PFSK-1 (cell line): ENCODE measurements at regions not wholly inside any gene's neighbourhood (a gene's known extent, or its start where the extent isn't known, plus 50 kb on each side); places are given as distances from the start of the nearest gene placed in this dataset.

Experiments
- FOXP2 ChIP-seq: optimal IDR thresholded peaks from 2 replicates; pipeline ENCODE3; 2011; ENCODE audit warnings: borderline replicate concordance, control low read depth, inconsistent platforms; ENCODE audit not compliant: insufficient read depth; ENCODE audit errors: extremely low read length, extremely low read depth
- POLR2AphosphoS5 ChIP-seq: IDR thresholded peaks from 2 replicates; pipeline ENCODE4 v1.6.1; 2012; ENCODE audit warnings: low read depth, mild to moderate bottlenecking, control low read depth, low read length, moderate library complexity
- REST ChIP-seq, 2 experiments: IDR thresholded peaks; 2 replicates each; pipeline versions ENCODE4 v1.6.1 to v1.8.0; 2011 to 2012; ENCODE audit warnings: low read depth in 2 of 2, low read length in 2 of 2, control low read depth in 1 of 2, inconsistent platforms in 1 of 2, mild to moderate bottlenecking in 1 of 2, moderate library complexity in 1 of 2; ENCODE audit not compliant: insufficient read depth in 1 of 2
- SIN3A ChIP-seq: IDR thresholded peaks from 2 replicates; pipeline ENCODE4 v1.6.1; 2012; ENCODE audit warnings: mild to moderate bottlenecking, low read length, moderate library complexity, borderline replicate concordance; ENCODE audit not compliant: insufficient read depth
- TAF1 ChIP-seq: IDR thresholded peaks from 2 replicates; pipeline ENCODE4 v1.6.1; 2012; ENCODE audit warnings: low read length, control low read depth, borderline replicate concordance; ENCODE audit not compliant: insufficient read depth

- TF ChIP-seq TAF1 (no peak), POLR2AphosphoS5 (no peak)
Observed at GRCh38 chr6:91562955-91563354, 976.1 kb upstream of the MAP3K7 start.

- TF ChIP-seq POLR2AphosphoS5 (no peak), FOXP2 (no peak), TAF1 (no peak), REST (IDR thresholded peaks at IDR 0.05; ENCODE audit: insufficient read depth in 1 of 2, low read depth in 2 of 2, low read length in 2 of 2) (no peak), SIN3A (no peak)
Observed at GRCh38 chr6:91560409-91560808, 973.5 kb upstream of the MAP3K7 start.

GRCh38 chr6:91540902-91541301, 954.0 kb upstream of the MAP3K7 start:
- TF ChIP-seq POLR2AphosphoS5 (no peak), TAF1 (no peak), SIN3A (no peak), FOXP2 (no peak), REST (IDR thresholded peaks at IDR 0.05; ENCODE audit: insufficient read depth in 1 of 2, low read depth in 2 of 2, low read length in 2 of 2) (no peak)

GRCh38 chr6:91539456-91539855, 952.6 kb upstream of the MAP3K7 start:
- TF ChIP-seq REST (IDR thresholded peaks at IDR 0.05; ENCODE audit: insufficient read depth in 1 of 2, low read depth in 2 of 2, low read length in 2 of 2) (no peak), FOXP2 (no peak), TAF1 (no peak)

GRCh38 chr6:91538622-91539021, 951.8 kb upstream of the MAP3K7 start:
- TF ChIP-seq FOXP2 (no peak), REST (IDR thresholded peaks at IDR 0.05; ENCODE audit: insufficient read depth in 1 of 2, low read depth in 2 of 2, low read length in 2 of 2) (no peak), POLR2AphosphoS5 (no peak), TAF1 (no peak), SIN3A (no peak)

- TF ChIP-seq POLR2AphosphoS5 = no peak
- TF ChIP-seq TAF1 = no peak
- no peak for TF ChIP-seq REST (IDR thresholded peaks at IDR 0.05; ENCODE audit: insufficient read depth in 1 of 2, low read depth in 2 of 2, low read length in 2 of 2)
- no peak for TF ChIP-seq SIN3A
- no peak for TF ChIP-seq FOXP2
Observed at GRCh38 chr6:91534614-91535013, 947.7 kb upstream of the MAP3K7 start.
